ENCODE measurements at regions not wholly inside any gene's neighbourhood (a gene's known extent, or its start where the extent isn't known, plus 50 kb on each side); places are given as distances from the start of the nearest gene placed in this dataset.

GRCh38 chr9:31071606-31072286, 1312.7 kb upstream of the ACO1 start:
- TF ChIP-seq CTCF (IDR thresholded peaks at IDR 0.05; ENCODE audit: low read length) (no peak), EZH2 (optimal IDR thresholded peaks at IDR 0.05; ENCODE audit: low read depth, low read length) (no peak)
